Fibroblast of the aortic adventitia (primary cell): ENCODE measurements at regions not wholly inside any gene's neighbourhood (a gene's known extent, or its start where the extent isn't known, plus 50 kb on each side); places are given as distances from the start of the nearest gene placed in this dataset.

Experiments used
- DNase-seq: peaks from one replicate; pipeline ENCODE4 v3.0.0-alpha.2; 2010; ENCODE audit warnings: low read depth
- H3K4me3 ChIP-seq: 2 replicates; pipeline ENCODE4 v1.5.1; 2011; ENCODE audit warnings: low read depth, mild to moderate bottlenecking, control low read depth, low read length, moderate library complexity
- TF ChIP-seq, protein P1 (sequence below): IDR thresholded peaks from 2 replicates; pipeline ENCODE4 v1.5.1; 2011; ENCODE audit warnings: mild to moderate bottlenecking, low read length, control low read depth, inconsistent platforms; ENCODE audit not compliant: insufficient read depth

DNA sequence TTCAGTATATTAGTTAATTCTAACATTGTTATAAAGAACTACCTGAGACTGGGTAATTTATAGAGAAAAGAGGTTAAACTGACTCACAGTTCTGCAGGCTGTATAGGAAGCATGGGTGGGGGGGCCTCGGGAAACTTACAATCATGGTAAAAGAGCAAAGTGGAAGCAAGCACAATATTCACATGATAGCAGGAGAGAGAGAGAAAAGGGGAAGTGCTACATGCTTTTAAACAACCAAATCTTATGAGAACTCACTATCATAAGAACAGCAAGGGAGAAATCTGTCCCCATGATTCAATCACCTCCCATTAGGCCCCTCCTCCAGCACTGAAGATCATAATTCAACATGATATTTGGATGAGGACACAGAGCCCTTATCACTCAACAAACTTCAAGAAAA lies 324.9 kb downstream of the ZNF608 start:
- no peak overlapping the region for H3K4me3 ChIP-seq
- TF ChIP-seq, protein P1, sequence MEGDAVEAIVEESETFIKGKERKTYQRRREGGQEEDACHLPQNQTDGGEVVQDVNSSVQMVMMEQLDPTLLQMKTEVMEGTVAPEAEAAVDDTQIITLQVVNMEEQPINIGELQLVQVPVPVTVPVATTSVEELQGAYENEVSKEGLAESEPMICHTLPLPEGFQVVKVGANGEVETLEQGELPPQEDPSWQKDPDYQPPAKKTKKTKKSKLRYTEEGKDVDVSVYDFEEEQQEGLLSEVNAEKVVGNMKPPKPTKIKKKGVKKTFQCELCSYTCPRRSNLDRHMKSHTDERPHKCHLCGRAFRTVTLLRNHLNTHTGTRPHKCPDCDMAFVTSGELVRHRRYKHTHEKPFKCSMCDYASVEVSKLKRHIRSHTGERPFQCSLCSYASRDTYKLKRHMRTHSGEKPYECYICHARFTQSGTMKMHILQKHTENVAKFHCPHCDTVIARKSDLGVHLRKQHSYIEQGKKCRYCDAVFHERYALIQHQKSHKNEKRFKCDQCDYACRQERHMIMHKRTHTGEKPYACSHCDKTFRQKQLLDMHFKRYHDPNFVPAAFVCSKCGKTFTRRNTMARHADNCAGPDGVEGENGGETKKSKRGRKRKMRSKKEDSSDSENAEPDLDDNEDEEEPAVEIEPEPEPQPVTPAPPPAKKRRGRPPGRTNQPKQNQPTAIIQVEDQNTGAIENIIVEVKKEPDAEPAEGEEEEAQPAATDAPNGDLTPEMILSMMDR, result no peak
- DNase-seq, result no peak

DNA sequence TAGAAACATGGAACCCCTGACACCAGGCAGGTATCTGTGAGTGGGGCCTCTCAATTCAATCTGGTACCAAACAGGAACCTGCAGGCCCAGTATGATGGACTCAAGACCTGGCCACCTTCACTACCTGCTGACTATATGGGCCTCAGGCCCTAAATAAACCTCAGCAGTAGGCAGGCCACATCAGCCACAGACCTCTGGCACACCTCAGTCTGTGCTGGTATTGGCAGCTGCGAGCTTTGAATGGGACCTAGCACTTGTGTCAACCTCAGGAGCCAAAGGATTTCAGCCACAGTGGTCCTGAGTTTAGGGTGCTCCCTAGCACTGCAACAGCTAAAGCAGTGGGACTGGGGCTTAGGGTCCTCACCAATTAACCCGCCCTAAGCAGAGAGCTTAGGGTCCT lies 325.5 kb downstream of the ZNF608 start:
- H3K4me3 ChIP-seq, result no peak overlapping the region
- no peak for DNase-seq
- TF ChIP-seq, protein P1, result no peak

DNA sequence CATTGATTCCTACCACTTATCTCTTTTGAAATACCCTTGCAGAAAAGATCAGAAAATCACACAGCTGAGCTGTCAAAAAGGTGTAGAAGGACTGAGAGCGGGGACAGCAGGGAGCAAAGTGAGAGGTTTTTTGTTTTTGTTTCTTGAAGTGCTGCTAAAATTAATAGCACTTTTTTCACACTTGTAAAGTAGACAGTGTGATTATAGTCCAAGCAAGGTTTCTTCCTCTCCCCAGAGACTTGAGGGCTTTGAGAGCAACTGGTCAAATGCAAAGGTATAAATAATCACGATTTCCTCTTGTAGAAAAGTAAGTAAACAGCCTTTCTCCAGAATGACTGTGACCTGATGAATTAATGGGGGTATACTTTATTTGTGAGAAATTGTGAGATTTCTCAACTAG lies 326.9 kb downstream of the ZNF608 start:
- TF ChIP-seq, protein P1, result no peak
- no peak for DNase-seq

DNA sequence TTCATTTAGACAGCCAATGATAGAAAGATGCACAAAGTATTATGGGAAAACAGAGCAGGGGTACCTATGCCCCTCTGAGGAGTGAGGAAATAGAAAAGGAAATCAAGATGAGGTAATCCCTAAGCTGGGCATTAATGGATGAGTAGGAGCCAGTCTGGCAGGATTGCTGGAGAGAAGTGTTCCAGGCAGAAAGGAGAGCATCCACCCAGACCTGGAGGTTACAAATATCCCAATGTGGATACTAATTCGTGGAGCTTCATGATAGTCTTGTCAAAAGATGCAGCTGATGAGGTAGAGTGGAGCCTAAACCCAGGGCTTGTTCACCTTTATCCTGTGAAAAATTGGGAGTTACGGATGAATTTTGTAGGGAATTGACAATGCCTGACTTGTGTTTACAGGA lies 328.0 kb downstream of the ZNF608 start:
- TF ChIP-seq, protein P1, result no peak
- no peak for DNase-seq

More for the DNA sequence above, 326.9 kb downstream of the ZNF608 start:
- no peak overlapping the region for H3K4me3 ChIP-seq

DNA sequence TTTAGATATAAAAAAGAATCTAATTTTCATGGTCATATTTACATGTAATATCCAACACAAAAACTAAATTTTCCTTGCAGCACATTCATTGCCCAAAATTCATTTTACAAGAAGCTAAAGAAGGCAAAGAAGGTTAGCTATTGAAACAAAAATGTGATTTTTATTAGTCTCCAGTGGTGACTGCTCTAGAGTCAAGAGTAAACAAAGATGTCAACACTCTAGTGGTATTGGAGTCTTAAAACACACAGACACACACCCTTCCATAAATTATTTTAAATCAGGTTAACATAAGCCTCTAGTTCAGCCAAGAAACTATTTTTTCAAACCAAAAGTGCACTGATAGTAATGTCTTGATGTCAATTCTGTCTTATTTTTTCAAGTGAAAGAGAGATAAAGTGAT lies 329.2 kb downstream of the ZNF608 start:
- TF ChIP-seq, protein P1, result no peak
- DNase-seq, result no peak
- no peak overlapping the region for H3K4me3 ChIP-seq

More for the DNA sequence above, 328.0 kb downstream of the ZNF608 start:
- no peak overlapping the region for H3K4me3 ChIP-seq

DNA sequence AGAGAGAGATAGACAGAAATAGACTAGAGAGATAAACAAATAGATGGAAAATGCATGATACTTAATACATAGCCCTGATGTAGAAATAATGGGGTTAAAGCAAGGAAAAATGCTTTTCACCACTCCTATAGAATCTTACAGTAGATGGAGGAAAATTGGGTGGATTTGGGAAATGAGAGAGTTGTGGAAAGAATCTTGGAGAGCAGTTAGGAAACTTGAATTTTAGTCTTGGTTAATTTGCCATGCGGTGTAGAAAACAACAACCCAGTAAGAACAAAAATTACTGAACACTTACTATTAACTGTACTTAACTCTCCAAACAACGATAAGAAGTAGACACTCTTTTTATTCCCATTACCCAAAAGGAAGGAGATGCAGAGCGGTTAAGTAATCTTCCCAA lies 329.8 kb downstream of the ZNF608 start:
- DNase-seq, result no peak
- TF ChIP-seq, protein P1, result no peak
- H3K4me3 ChIP-seq, result no peak overlapping the region

DNA sequence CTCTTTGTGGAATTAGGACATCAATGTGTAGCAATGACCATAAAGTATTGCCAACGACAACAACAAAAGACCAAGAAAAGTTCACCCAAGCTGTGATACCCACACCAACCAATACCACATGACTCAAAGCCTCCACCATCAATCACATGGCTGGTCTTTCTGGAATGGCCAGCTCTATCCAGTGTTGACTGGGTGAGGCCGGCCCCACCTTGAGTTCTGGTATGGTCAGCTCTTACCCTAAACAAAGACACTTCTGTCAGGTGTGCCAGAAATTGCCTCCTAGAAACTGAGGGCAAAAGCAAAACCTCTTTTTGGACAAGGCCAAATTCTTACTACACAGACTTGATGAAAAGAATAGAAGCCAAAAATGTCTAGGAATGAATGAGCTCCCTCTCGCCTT lies 331.5 kb downstream of the ZNF608 start:
- DNase-seq, result no peak
- TF ChIP-seq, protein P1, result no peak
- no peak overlapping the region for H3K4me3 ChIP-seq
